ENCODE measurements at regions not wholly inside any gene's neighbourhood (a gene's known extent, or its start where the extent isn't known, plus 50 kb on each side); places are given as distances from the start of the nearest gene placed in this dataset.

DNA sequence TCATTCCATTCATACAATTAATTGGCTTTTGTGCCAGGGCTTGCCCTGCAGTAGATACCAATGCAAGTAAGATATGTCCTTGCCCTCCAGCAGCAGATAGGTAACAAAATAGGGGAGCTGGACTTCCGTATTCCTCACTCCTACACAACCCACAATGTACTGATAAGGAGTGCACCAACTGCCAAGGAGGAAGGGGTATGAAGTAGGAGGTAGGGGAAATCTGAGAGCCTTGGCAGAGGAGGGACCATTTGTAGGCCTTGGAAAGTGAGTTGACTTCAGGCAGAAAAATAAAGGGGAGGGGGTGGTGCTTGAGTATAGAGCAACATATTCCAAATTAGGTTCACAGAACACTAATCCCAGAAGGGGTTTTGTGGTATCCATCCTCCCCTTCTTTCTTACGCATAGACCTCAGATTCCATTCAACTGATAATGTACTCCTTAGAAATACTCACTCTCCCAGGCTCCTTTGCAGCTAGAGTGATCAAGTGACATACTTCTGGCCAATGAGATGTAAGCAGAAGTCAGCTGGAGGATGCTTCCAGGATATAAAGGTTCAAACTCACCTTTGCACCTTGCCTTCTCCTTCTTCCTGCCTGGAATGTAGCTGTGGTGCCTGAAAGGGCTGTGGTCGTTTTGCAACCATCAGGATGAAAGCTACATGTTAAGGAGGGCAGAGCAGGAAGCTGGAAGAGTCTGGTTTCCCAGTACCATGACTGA lies 127.1 kb upstream of the SMAD3 start:
- no peak overlapping the region for H3K27ac ChIP-seq (ENCODE audit: insufficient read depth, low read length)
- dilution Hi-C loops (cut with HindIII; ENCODE audit: low sequenced_read_pairs, unreplicated experiment), result no loop called here
- no CpG with 5 or more reads among the region's 3 CpGs for WGBS, 2 experiments (ENCODE audit: extremely low coverage in 2 of 2, insufficient read length in 1 of 2)
- POLR2A ChIA-PET (ENCODE audit: unreplicated experiment), result no interaction called here
- intact Hi-C loops (cut with micrococcal nuclease), result no loop called here
- no peaks in the 10 kb centered on the region for H3K27me3 ChIP-seq (ENCODE audit: control insufficient read depth, insufficient read depth, low read length)
- no peak overlapping the region for H3K4me2 ChIP-seq (ENCODE audit: low read depth, low read length)
- ATAC-seq (ENCODE audit: low read depth) (no peak), DNase-seq (no peak)
- no peak overlapping the region for H3K23ac ChIP-seq (ENCODE audit: low read depth, low read length)
- H3K18ac ChIP-seq (ENCODE audit: low read depth, low read length), result no peak overlapping the region
- H3K4me1 ChIP-seq (ENCODE audit: control insufficient read depth, insufficient read depth, low read length), result peaks cover 13% of the 10 kb centered on the region; the same call in 1 of the 2 replicates
- no peak overlapping the region for H2AK9ac ChIP-seq (replicated peaks; ENCODE audit: low read depth, low read length, poor library complexity)
- H4K8ac ChIP-seq (ENCODE audit: low read depth in 2 of 2, low read length in 2 of 2), result no peak overlapping the region
- H2BK120ac ChIP-seq (ENCODE audit: low read depth, low read length), result no peak overlapping the region
- H2AFZ ChIP-seq (replicated peaks; ENCODE audit: low read length, poor library complexity), result no peak overlapping the region
- no peaks in the 10 kb centered on the region for H3K36me3 ChIP-seq (ENCODE audit: control insufficient read depth, insufficient read depth, low read length)
- H4K20me1 ChIP-seq (ENCODE audit: insufficient read depth, low read length), result no peaks in the 10 kb centered on the region
- no peak overlapping the region for H3K56ac ChIP-seq (ENCODE audit: extremely low read depth, insufficient read depth, low read length)
- no peak overlapping the region for H2BK15ac ChIP-seq (ENCODE audit: low read depth, low read length)
- CTCF ChIA-PET, result no interaction called here
- H3K14ac ChIP-seq (replicated peaks; ENCODE audit: low read depth, low read length), result no peak overlapping the region
- H2AK5ac ChIP-seq (ENCODE audit: low read depth, low read length), result no peak overlapping the region
- TF ChIP-seq NFE2L2 (IDR thresholded peaks at IDR 0.05; ENCODE audit: low read depth, low read length), result no peak
- H3K4me3 ChIP-seq (ENCODE audit: insufficient read depth, low read depth, low read length), result no peak overlapping the region
- no peaks in the 10 kb centered on the region for H3K79me1 ChIP-seq (ENCODE audit: low read depth in 1 of 2, low read length in 2 of 2)
- peaks cover 2% of the 10 kb centered on the region; the same call in 1 of the 2 replicates for H3K9me3 ChIP-seq (ENCODE audit: control insufficient read depth, insufficient read depth, low read length)
- H2BK5ac ChIP-seq (ENCODE audit: low read depth, low read length, poor library complexity, severe bottlenecking), result no peak overlapping the region
- in situ Hi-C loops (cut with MboI; ENCODE audit: low sequenced_read_pairs), result no loop called here
- H3K9ac ChIP-seq (ENCODE audit: low read depth, low read length), result no peak overlapping the region
- no peak overlapping the region for H3K4ac ChIP-seq (ENCODE audit: low read depth, low read length)
- H3K9me1 ChIP-seq (ENCODE audit: insufficient read depth, low read length), result peaks cover 6% of the 10 kb centered on the region; the same call in 1 of the 2 replicates
- H4K91ac ChIP-seq (ENCODE audit: insufficient read depth, low read depth, low read length), result no peak overlapping the region
- H4K5ac ChIP-seq (ENCODE audit: low read depth, low read length), result no peak overlapping the region
- BruUV-seq (replicated peaks), result no TSS peak
- no peak overlapping the region for H2BK20ac ChIP-seq (ENCODE audit: low read depth, low read length)
